HG03159 (cell line): ENCODE measurements at regions not wholly inside any gene's neighbourhood (a gene's known extent, or its start where the extent isn't known, plus 50 kb on each side); places are given as distances from the start of the nearest gene placed in this dataset.

Experiments
- ATAC-seq: cut with Tn5 transposase; IDR thresholded peaks from one replicate; pipeline ENCODE4 v1.9.1; 2021; ENCODE audit warnings: mild to moderate bottlenecking, moderate library complexity; ENCODE audit not compliant: unreplicated experiment

DNA sequence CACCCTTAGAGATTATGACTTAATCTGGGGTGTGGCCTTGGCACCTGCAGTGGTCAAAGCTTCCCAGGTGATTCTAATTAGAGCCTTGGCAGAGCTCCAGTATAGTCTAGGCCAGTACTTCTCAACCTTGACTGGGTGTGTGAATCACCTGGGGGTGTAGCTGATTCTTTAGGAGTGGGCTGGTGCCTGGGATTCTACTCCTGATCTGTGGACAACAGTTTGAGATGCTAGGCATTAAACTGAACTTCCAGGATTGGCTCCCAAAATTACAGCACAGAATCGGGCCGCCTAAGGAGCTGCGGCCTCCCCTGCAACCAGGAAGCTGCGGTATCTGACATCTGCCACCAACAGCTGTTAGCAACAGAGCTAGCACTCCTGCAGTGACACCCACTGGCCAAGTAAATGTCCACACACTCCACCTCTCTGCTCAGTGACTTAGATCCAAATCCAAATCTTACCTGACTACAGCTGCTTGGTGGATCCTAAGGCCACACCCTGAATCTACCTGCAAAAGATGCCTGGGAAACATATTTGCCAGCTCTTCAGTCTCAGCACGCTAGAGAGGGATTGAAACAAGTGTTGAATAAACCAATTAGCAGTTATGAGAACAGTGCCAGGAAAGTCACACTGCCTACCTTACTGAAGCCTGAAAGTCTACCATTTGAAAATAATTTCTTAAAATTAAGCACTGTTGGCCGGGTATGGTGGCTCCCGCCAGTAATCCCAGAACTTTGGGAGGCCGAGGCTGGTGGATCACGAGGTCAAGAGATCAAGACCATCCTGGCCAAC is 126.7 kb downstream of the UNC5CL start:
- ATAC-seq = peak; percentile 96

DNA sequence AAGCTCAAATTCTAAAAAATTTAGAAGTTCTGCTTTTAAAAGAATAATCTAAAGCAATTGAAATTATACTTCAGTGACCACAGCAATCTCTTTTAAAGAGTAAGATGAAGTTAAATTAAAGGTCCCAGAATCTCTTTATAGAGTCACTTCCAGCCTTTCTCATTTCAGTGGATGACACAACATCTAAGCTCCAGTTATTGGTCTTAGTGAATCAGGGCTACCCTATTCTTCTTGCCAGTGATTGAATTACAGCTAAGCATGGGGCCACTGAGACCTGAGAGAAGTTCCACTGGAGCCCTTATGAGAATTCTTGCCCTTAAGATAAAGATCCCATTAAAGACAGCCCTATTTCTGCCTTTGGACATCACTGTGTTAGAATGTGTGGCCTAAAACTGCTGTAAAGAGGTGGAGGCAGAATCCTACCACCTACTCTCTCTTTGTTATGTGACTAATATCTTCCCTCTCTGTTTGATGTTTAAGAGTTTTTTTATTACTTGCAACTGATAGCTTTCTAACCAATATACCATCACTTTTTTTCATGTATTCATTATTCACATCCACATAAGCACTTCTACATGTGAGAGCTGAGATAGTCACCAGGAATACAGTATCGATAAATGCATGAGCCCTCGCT is 128.6 kb downstream of the UNC5CL start:
- no peak for ATAC-seq

DNA sequence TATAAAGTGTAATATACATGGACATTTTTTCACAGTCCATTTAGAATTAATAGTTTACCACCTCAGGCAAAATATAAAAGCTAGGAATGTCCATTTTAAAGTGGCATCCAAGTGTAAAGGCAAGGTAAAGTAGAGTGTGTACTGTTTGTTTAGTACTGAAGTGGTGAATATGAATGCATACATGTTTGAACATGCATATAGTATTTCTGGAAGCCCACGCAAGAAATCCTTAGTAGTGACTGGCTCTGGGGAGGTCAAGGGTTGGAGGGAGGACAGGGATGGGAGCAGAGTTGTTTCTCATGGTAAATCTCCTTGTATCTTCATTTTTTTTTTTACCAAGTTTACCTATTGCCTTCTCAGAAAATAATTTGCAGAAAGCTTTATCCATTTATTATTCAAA is 129.2 kb downstream of the UNC5CL start:
- ATAC-seq = no peak

DNA sequence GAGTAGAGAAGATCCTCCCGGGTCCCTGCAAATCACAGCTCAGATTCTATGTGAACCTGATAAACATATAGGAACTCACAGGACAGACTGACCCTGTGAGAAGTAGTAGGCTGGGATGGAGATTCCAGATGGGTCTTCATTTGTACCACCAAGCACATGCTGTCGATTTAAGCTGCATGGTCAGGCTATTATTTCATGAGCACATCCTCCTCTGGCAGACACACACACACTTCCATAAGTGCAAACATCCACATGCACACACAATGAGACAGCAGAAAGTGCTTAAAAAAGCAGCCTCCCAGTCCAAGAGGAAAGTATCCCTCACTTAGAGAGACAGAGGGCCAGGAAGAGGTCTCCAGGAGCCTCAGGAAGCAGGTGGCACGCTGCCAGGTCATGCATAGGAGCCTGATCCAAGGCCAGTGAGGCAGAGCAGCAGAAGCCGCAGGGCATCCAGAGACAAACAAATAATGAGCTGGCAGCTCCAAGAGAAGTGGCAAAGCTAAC is 131.8 kb downstream of the UNC5CL start:
- no peak for ATAC-seq

DNA sequence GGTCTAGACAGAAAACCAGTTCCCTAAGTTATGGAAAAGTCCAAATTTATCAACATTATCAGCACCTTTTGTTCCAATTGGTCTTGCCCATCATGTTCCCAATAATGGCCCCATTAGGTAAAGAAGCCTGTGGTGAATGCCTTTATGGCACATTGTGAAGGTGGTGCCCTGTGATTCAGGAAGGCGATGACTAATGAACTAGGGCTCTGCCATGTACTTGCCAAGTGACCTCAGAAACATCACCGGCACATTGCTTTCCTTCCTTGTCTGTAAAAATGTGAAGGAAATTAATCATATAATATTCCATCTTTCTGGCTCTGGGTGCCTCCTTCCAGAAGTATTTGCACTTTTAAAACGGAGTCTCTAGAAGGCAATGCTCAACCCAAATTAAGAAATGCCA is 132.3 kb downstream of the UNC5CL start:
- ATAC-seq = no peak

DNA sequence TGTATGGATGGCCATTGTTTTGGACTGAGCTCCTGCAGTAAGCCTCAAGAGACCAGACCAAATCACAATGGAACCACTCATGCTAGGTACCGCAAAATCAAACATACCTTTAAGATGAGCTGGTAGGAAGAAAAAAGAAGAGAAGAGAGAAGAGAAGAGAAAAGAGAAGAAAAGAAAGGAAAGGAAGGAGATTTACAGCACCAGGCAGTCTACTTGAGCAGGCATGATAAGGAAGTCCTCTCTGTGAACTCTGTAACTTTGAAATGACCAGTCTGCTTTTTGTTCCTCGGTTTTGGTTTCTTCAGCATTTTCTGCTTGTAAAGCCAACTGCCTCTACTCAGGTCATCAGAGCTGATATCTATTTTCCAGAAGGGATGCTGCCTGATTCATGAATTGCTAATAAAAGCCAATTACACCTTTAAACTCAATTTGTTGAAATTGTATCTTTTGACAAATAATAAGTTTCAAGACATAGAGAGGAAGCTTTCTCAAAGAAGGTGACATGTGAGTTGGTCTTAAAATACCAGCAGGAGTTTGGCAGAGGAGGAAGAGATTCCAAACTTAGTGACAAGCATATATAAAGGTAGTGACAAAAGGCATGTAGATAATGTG is 134.3 kb downstream of the UNC5CL start:
- no peak for ATAC-seq

DNA sequence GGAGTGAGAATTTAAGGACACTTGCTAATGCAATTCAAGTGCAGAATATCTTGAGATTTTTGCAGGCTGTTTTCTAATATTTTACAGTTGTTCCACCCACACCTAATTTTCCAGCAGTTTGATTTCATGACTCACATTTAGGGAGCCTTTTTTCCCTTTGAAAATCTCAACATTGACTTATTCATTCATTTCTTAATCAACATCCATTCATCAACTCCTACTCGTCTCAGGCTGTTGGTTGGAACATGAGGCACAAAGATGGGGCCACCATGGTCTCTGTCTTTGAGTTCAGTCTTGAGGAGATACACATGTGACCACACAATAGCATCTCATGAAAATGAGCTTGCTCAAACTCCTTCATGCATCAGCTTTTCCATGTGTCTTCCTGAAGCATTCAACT is 135.6 kb downstream of the UNC5CL start:
- ATAC-seq = no peak

DNA sequence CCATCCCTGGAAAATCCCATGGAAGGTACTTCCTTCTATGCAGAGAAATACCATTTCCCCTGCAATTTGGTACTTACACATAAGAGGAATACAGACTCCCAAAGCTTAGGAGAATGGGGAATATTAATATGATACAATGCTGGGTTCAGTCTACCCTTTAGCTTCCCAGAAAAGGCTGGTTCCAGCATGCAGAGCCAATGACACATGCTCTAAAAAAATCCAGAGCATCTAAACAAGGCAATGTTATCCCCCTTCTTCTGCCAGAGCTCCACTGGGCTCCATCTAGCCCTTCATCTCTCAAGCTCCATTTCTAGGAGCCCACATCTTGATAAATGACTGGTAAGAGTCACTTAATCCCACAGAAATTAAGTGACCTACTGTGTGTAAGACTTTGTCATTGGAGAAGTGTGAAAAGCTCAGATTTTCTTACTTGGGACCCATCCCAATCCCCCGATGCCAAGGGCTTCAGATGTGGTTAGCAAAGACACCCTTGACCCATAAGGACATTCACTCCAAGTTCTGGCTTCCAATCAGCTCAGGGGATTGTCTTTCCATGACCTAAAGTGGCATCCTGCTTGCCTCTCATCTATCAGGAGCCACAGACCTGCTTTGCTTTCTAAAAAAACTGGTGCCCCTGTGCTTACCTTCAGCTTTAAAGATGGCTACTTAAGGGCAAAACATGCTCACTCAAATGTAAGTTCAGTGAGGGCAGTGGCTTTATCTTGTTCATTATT is 137.5 kb downstream of the UNC5CL start:
- ATAC-seq = no peak

DNA sequence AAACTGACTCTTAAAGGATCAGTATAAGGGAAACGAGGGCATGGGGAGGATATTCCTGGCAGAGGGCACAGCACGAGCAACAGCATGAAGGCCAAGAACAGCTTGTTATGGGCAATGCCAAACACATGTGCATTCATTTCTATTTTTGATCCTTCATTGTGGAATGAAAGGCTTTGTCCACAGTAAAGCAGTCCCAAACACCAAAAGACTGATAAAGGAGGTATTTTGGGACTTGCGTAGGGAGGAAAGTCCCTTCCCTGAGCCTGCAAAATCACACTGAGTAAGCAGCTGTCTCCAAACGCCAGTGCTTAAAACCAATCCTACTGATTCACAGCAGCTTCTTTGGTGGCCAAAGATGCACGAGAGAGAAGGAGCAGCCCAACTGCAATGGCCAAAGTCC is 138.2 kb downstream of the UNC5CL start:
- ATAC-seq = no peak

DNA sequence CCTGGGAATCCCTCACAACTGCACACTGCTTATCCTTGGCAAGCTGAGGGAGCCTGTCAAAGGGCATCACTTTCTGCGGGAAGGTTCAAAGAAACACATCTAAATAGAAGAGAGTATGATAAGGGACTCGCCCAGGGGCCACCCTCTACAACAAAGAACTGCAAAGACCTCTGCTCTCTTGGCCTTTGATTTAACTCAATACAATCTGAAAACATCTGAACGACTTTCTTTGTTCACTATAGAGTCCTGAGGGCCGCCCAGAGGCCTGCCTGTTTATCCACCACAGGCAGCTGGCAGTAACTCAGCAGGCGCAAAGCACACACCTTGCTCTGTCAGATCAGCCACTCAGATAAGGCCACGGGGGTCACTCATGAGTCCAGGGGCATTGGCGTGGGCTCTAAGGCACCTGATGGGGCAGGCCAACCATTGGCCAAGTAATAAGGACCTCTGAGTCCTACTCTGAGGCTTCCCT is 139.3 kb downstream of the UNC5CL start:
- no peak for ATAC-seq

DNA sequence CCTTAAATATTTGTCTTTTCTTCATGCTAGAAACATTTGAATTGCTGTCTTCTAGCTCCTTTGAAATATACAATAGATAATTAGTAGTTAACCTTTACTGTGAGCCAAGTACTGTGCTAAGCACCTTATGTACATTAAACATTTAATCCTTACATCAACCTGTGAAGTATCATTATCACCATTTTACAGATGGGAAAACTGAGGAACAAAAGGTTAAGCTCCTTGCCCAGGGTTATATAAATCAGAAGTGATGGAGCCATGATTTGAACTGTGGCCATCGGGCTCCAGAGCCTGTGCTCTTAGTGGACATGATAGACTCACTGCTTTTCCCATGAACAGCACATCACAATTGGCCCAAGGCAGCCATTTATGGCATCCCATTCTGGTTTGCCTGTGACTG is 140.9 kb downstream of the UNC5CL start:
- no peak for ATAC-seq

DNA sequence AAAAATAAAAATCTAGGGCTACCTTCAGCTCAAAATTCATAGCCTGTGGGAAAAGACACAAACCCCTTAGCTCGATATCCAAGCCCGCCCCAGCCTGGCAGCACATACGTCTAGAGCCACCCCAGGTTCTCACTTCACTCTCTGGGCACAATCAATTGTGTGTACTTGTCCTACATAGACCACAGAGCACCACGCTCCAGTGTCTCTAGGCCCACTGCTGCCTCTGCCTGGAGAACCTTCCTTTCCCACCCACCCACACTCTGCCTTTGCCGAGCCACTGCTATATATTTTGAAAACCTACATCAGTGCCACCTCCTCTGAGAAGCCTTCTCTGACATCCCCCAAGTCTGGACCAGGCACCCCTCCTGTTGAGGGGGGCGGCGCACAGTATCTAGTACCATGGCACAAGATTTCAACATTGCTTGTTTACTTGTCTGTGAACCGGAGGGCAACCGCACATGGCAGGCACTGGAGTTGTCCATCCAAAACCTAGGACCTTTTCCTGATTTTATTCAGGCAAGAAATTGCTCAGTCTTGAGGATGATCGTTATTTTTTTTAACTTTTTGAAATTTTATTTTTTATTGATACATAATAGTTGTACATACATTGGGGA is 141.5 kb downstream of the UNC5CL start:
- no peak for ATAC-seq

DNA sequence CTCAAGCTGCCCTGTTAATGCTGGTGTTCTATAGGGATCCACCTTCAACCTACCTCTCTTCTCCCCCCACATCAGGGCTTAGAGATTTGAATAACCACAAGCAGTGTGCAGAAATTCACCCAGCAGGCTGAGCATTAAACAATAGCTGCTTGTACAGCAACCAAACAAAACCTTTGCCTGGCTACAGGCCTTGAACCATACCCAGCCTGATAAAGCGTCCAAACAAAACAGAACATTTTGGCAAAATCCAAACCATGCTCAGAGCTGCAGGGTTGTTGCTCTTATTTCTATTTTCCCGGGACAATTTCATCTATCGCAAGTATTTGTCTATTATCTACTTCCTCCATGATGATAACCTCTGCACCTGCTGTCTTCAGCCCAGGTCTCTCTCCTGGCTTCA is 142.3 kb downstream of the UNC5CL start:
- ATAC-seq = no peak

DNA sequence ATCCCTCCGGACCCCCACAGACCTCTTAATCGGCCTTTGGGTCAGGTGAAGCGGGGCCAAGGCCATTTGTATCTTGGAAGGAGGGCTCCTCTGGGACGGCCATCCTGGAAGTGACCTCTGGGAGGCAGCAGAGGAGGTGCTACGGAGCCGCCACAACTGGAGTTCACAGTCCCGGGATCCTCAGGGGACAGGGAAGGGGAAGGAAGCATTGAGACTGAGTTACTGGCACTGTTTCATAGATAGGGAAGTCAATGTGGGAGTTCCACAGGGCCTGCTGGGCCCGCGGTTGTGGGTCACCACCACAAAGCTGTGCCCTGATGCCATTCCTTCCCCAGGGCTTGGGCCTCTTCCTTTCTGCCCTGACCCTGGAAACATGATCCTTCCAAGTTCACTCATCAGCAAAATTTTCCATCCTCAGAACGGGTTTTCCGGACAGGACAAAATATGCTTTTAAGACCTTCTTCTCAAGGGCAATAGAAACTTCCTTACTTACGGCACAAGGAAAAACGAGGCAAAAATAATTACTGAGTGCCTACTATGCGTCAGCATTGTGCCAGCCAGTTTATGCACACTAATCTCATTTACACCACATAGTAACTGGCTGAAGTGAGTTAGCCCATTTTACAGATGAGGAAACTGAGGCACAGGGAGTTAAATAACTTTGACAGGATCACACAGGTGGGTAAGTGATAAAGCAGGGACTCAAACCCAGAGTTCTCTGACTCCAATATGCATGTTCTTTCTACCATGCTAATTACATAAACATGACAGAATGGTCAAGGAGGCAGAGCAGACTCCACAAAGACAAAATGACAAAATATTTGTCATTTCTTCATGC is 143.8 kb downstream of the UNC5CL start:
- no peak for ATAC-seq

DNA sequence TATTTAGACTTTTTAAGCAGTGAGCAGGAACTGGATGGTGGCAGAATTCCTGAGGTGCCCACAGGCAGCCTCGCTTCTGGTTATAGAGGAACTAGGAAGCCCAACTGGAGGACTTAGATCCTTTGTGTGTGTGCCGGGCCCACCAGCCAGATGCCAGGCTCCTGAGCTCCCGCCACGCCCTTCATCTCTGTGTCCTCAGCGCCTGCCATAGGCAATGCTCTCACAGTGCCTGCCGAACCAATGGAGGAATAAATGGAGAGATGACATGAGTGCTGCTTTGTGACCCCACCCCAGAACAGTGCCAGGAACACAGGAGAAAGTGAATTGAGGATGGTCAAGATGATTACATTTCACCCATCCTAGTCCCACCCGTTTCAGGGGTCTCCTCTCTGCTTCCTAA is 146.0 kb downstream of the UNC5CL start:
- no peak for ATAC-seq

DNA sequence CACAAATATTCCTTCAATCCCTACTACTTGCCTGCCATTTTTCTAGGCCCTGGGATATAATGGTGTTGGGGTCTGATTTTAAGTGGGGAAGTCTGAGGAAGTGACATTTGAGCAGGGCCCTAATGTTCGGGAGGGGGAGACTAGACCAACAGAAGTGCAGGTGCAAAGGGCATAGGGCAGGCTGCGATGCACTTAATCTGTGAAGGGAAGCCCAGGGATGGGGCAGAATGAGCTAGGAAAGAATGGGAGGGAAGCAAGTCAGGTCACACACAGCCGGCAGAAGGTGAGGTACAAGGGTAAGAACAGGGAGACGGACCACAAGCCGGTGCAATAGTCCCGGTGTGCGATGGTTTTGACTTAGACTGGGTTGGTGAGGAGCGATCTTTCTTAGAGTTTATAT is 146.8 kb downstream of the UNC5CL start:
- no peak for ATAC-seq

DNA sequence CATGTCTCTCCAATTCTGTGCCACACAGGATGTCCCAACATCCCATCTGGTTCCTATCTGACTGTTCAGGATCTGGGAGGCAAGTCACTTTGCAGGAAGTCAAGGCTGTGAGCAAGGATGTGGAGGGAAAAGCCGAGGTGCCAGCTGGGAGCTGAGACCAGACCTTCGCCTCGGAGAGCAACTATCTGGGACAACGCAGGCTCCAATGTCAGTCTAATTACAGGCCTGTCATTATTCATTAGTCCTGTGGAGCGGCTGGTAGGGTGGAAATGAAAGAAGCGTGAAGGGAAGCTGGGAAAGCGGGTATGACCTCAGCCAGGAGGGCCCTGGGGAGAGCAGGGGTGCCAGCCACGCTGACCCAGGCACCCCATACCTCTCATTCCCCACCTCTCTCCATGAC is 147.3 kb downstream of the UNC5CL start:
- ATAC-seq = no peak

DNA sequence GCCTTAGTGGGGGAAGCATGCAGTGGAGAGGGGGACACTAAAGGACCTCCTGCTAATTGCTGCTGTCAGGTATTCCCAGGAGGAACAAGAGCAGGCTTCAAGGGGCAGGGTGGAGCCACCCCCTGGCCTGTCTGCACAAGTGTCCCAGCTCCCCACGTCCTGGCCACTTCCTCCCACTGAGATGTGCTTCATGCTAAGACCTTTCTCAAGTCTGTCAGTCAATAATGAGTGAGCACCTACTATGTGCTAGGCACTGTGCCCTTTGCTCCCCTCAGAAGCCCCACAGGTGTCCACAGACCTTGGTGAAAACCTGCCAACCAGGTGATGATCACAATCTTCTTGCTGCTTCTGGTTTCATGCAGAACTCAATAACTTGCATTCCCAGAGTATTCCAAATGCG is 147.9 kb downstream of the UNC5CL start:
- no peak for ATAC-seq

DNA sequence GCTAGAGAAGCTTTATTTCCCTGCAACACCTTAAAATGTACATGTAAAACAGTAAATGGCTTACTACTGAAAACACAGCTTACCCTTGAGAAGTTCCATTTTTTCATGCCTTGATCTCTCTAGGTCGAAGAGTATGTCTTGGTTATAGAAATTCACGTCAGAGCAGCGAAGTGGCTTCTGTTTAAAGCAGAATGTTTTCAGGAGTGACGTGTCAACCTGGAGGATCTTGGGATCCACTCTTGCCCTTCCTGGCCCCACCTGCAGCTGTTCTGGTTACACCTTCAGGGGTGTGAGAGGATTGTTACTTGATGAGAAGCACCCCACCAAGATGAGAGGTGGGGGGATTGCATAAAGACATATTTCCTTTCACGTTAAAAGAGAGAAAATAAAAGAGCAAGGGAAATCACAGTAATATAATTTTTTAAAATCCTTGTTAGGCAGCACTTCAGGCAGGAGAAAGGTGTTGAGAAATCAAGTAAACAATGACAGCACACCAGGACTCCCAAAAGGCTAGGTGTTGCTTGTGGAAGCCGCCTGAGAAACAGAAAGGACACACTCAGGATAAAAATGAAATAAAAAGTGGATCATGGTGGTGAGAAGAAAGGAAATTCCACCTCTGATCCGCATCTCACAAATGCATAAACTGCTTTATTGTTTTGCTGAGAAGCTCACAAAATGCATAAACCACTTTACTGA is 149.7 kb downstream of the UNC5CL start:
- no peak for ATAC-seq
